A549 (cell line): ENCODE measurements at regions not wholly inside any gene's neighbourhood (a gene's known extent, or its start where the extent isn't known, plus 50 kb on each side); places are given as distances from the start of the nearest gene placed in this dataset.

Source experiments
- ATAC-seq, 2 experiments: fragments of 200-7000 bp in 1 of 2; fragments of >200 bp in 1 of 2; cut with Nextera tagmentation in 1 of 2; cut with Tn5 transposase in 1 of 2; 3 replicates each; pipeline versions ENCODE4 v1.8.0 to v1.9.1; 2018 to 2020; ENCODE audit warnings: mild to moderate bottlenecking in 1 of 2, moderate library complexity in 1 of 2
- CTCF ChIA-PET: fragments of 300-600 bp; sonication (Branson Sonifier 250); formaldehyde crosslinking; extraction: SDS; loops from one replicate; lab custom pipeline; 2021; ENCODE audit warnings: antibody characterized with exemption, inconsistent platforms; lab: Yijun Ruan, JAX
- POLR2A ChIA-PET: fragments of 350-600 bp; formaldehyde crosslinking; extraction: SDS; loops from one replicate; lab custom pipeline; 2021; ENCODE audit warnings: antibody characterized with exemption, inconsistent platforms; lab: Yijun Ruan, JAX
- DNase-seq, 2 experiments: peaks; one replicate each; pipeline versions ENCODE4 v3.0.0 to v3.0.0-alpha.2; 2011 to 2016; ENCODE audit warnings: low read depth in 1 of 2, low spot score in 1 of 2
- FAIRE-seq: peaks from 2 replicates; lab custom pipeline; 2011; peaks lifted over from hg19 to GRCh38; lab: Jason Lieb, UNC
- H3K27ac ChIP-seq, 2 experiments: fragments of >200 bp; sonication (Bioruptor Twin); formaldehyde crosslinking; 3 replicates each; pipeline ENCODE4 v1.5.1; 2016 to 2017
- H3K4me1 ChIP-seq: fragments of >200 bp; sonication (Bioruptor Twin); formaldehyde crosslinking; 3 replicates; pipeline ENCODE4 v1.6.1; 2016
- H3K4me2 ChIP-seq: fragments of >200 bp; sonication (Bioruptor Twin); formaldehyde crosslinking; 3 replicates; pipeline ENCODE4 v1.6.1; 2016
- H3K4me3 ChIP-seq: fragments of >200 bp; sonication (Bioruptor Twin); formaldehyde crosslinking; 3 replicates; pipeline ENCODE4 v1.5.1; 2016
- H3K9me3 ChIP-seq: fragments of >200 bp; sonication (Bioruptor Twin); formaldehyde crosslinking; 3 replicates; pipeline ENCODE4 v1.6.1; 2016
- BCL3 ChIP-seq: fragments of >200 bp; sonication (Bioruptor Twin); formaldehyde crosslinking; IDR thresholded peaks from 3 replicates; pipeline ENCODE4 v1.6.1; 2016
- CBX8 ChIP-seq: fragments of 200-600 bp; sonication (generic); IDR thresholded peaks from 2 replicates; pipeline ENCODE4 v1.6.1; 2016
- CHD2 ChIP-seq: fragments of 150-350 bp; IDR thresholded peaks from 2 replicates; pipeline ENCODE4 v1.6.1; 2014; ENCODE audit warnings: low read length; ENCODE audit not compliant: partially characterized antibody
- EHF ChIP-seq: fragments of 250-450 bp; sonication (Bioruptor Pico); IDR thresholded peaks from 2 replicates; pipeline ENCODE4 v1.5.0; 2020; ENCODE audit warnings: mild to moderate bottlenecking
- FOXS1 ChIP-seq: fragments of 250-450 bp; sonication (Bioruptor Pico); IDR thresholded peaks from 2 replicates; pipeline ENCODE4 v1.5.0; 2020; ENCODE audit warnings: mild to moderate bottlenecking, moderate library complexity
- GATA3 ChIP-seq: IDR thresholded peaks from 2 replicates; pipeline ENCODE4 v1.6.1; 2012; ENCODE audit warnings: borderline replicate concordance
- HDAC2 ChIP-seq: fragments of 200-600 bp; sonication (generic); IDR thresholded peaks from 2 replicates; pipeline ENCODE4 v1.6.1; 2016
- HOXB5 ChIP-seq: fragments of 250-450 bp; sonication (Bioruptor Pico); IDR thresholded peaks from 2 replicates; pipeline ENCODE4 v1.5.0; 2020; ENCODE audit warnings: mild to moderate bottlenecking, moderate library complexity
- MAX ChIP-seq: IDR thresholded peaks from 2 replicates; pipeline ENCODE4 v1.6.1; 2012
- NPAS2 ChIP-seq: fragments of 250-450 bp; sonication (Bioruptor Pico); IDR thresholded peaks from 2 replicates; pipeline ENCODE4 v1.8.0; 2022; ENCODE audit warnings: mild to moderate bottlenecking, moderate library complexity, borderline replicate concordance
- PBX3 ChIP-seq: IDR thresholded peaks from 2 replicates; pipeline ENCODE4 v1.6.1; 2012
- PHF8 ChIP-seq: fragments of 200-600 bp; sonication (generic); IDR thresholded peaks from 2 replicates; pipeline ENCODE4 v1.6.1; 2016; ENCODE audit warnings: low read depth, mild to moderate bottlenecking, antibody characterized with exemption, moderate library complexity, borderline replicate concordance
- RCOR1 ChIP-seq: fragments of 150-350 bp; IDR thresholded peaks from 2 replicates; pipeline ENCODE4 v1.6.1; 2014; ENCODE audit warnings: antibody characterized with exemption, low read length, low read depth
- REST ChIP-seq: fragments of 200-600 bp; sonication (generic); IDR thresholded peaks from 2 replicates; pipeline ENCODE4 v1.6.1; 2016; ENCODE audit warnings: antibody characterized with exemption, mild to moderate bottlenecking, moderate library complexity
- RFX5 ChIP-seq: fragments of 450-650 bp; IDR thresholded peaks from 2 replicates; pipeline ENCODE4 v1.7.1; 2014; ENCODE audit warnings: antibody characterized with exemption, mild to moderate bottlenecking, moderate library complexity
- RNF2 ChIP-seq: fragments of 200-600 bp; sonication (generic); IDR thresholded peaks from 2 replicates; pipeline ENCODE4 v1.6.1; 2016; ENCODE audit warnings: low read depth, mild to moderate bottlenecking, antibody characterized with exemption, moderate library complexity, borderline replicate concordance
- SREBF2 ChIP-seq: fragments of 450-650 bp; IDR thresholded peaks from 2 replicates; pipeline ENCODE4 v1.6.1; 2014; ENCODE audit warnings: mild to moderate bottlenecking, moderate library complexity
- TFCP2L1 ChIP-seq: fragments of 250-450 bp; sonication (Bioruptor Pico); IDR thresholded peaks from 2 replicates; pipeline ENCODE4 v1.5.0; 2021; ENCODE audit warnings: mild to moderate bottlenecking
- TP53 ChIP-seq: fragments of 250-450 bp; sonication (Bioruptor Pico); IDR thresholded peaks from 2 replicates; pipeline ENCODE4 v1.5.0; 2021; ENCODE audit warnings: mild to moderate bottlenecking, moderate library complexity
- WGBS: methylation state at CpG from one replicate; pipeline ENCODE4 v1.1.6; 2017; ENCODE audit errors: missing lambda C conversion rate; 5-methylcytosine and 5-hydroxymethylcytosine counted together

GRCh38 chr3:141680620-141681389, 57.3 kb upstream of the RNF7 start:
- Histone ChIP-seq H3K4me2 (no peak overlapping the region), H3K9me3 (no peaks in the 10 kb centered on the region), H3K4me3 (no peak overlapping the region), H3K4me1 (no peaks in the 10 kb centered on the region), H3K27ac (no peak overlapping the region)
- DNase-seq = no peak
- ChIA-PET CTCF (no interaction called here), POLR2A (no interaction called here)
- ATAC-seq = no peak
- TF ChIP-seq PHF8 (no peak), NPAS2 (CRISPR knock-in tag) (no peak), HDAC2 (no peak), FOXS1 (CRISPR knock-in tag) (no peak), HOXB5 (CRISPR knock-in tag) (no peak), GATA3 (no peak), TP53 (no peak), RNF2 (no peak), MAX (no peak)
- 54% methylated on average over 2 of the region's 2 CpGs for WGBS
- FAIRE-seq = no peak

GRCh38 chr3:141681390-141681780, 56.7 kb upstream of the RNF7 start:
- no peak overlapping the region for H3K27ac ChIP-seq
- POLR2A ChIA-PET = no interaction called here
- no peak for ATAC-seq
- FAIRE-seq = no peak
- DNase-seq = no peak
- TF ChIP-seq CHD2 (no peak), RFX5 (no peak), PBX3 (no peak)
- TF ChIP-seq, all 56 proteins: peak for 0
- no peak overlapping the region for H3K4me2 ChIP-seq
- no peaks in the 10 kb centered on the region for H3K4me1 ChIP-seq
- CTCF ChIA-PET = no interaction called here
- 49% methylated on average over 4 of the region's 4 CpGs for WGBS
- no peaks in the 10 kb centered on the region for H3K9me3 ChIP-seq
- no peak overlapping the region for H3K4me3 ChIP-seq

- CTCF ChIA-PET = no interaction called here
- TF ChIP-seq EHF (CRISPR knock-in tag) = no peak
- ATAC-seq (no peak), DNase-seq (no peak), FAIRE-seq (no peak)
- H3K4me2 ChIP-seq = no peak overlapping the region
- 78% methylated on average over 3 of the region's 3 CpGs for WGBS
- H3K9me3 ChIP-seq = no peaks in the 10 kb centered on the region
- H3K4me1 ChIP-seq = 0 out of 3 replicates have a peak, but pooled peaks cover 6% of the 10 kb centered on the region
- H3K4me3 ChIP-seq = no peak overlapping the region
- no peak overlapping the region for H3K27ac ChIP-seq
- POLR2A ChIA-PET = no interaction called here
These were observed 56.1 kb upstream of the RNF7 start for GRCh38 chr3:141682007-141682406.

- H3K27ac ChIP-seq = no peak overlapping the region
- POLR2A ChIA-PET = no interaction called here
- TF ChIP-seq TFCP2L1 (CRISPR knock-in tag) (no peak), CBX8 (no peak), REST (no peak), BCL3 (no peak), SREBF2 (no peak), RCOR1 (no peak)
- TF ChIP-seq, all 56 proteins: peak for 0
- ATAC-seq = 0 out of 6 replicates have a peak, but pooled peaks of 1 of the 2 experiments have one; percentile 24
- no peak for DNase-seq
- Histone ChIP-seq H3K4me3 (no peak overlapping the region), H3K4me1 (0 out of 3 replicates have a peak, but pooled peaks cover 7% of the 10 kb centered on the region), H3K9me3 (no peaks in the 10 kb centered on the region), H3K4me2 (no peak overlapping the region)
- 59% methylated on average over 8 of the region's 9 CpGs for WGBS
- CTCF ChIA-PET = no interaction called here
- no peak for FAIRE-seq
These were observed 55.2 kb upstream of the RNF7 start for GRCh38 chr3:141682921-141683320.
